ENCODE measurements at regions not wholly inside any gene's neighbourhood (a gene's known extent, or its start where the extent isn't known, plus 50 kb on each side); places are given as distances from the start of the nearest gene placed in this dataset.

GRCh38 chr18:40133253-40133652 lies 1821.8 kb upstream of the PIK3C3 start:
- ChIA-PET POLR2A (ENCODE audit: partially characterized antibody) (no interaction called here), CTCF (ENCODE audit: partially characterized antibody) (no interaction called here)
- Histone ChIP-seq H4K20me1 (replicated peaks in 1 of 2; ENCODE audit: control insufficient read depth in 1 of 2, insufficient read depth in 2 of 2, low read length in 2 of 2) (no peaks in the 10 kb centered on the region), H3K79me2 (ENCODE audit: control insufficient read depth in 1 of 2, insufficient read depth in 2 of 2, low read length in 2 of 2) (no peaks in the 10 kb centered on the region), H2BK120ac (replicated peaks; ENCODE audit: low read depth, low read length) (no peak overlapping the region), H3K18ac (ENCODE audit: extremely low read depth, low read length) (no peak overlapping the region), H4K8ac (ENCODE audit: extremely low read depth, insufficient read depth, low read length) (no peak overlapping the region), H3K4me3 (ENCODE audit: extremely low read depth in 1 of 4, insufficient read depth in 2 of 4, low read depth in 3 of 4, low read length in 4 of 4) (no peak overlapping the region), H3K23me2 (ENCODE audit: low read depth, low read length) (no peaks in the 10 kb centered on the region), H2BK20ac (ENCODE audit: low read length) (no peak overlapping the region), H3K9me3 (ENCODE audit: insufficient read depth in 2 of 2, low read depth in 1 of 2, low read length in 1 of 2) (peaks cover 11 to 24% of the 10 kb centered on the region in 2 experiments), H2AFZ (ENCODE audit: low read length) (no peak overlapping the region), H2BK12ac (ENCODE audit: low read depth, low read length) (no peak overlapping the region), H2AK5ac (ENCODE audit: low read depth, low read length) (no peak overlapping the region), H3K4me2 (ENCODE audit: insufficient read depth in 1 of 2, low read depth in 2 of 2, low read length in 2 of 2) (no peak overlapping the region), H4K91ac (replicated peaks; ENCODE audit: insufficient read length, low read length) (no peak overlapping the region), H2BK5ac (ENCODE audit: low read depth, low read length) (no peak overlapping the region), H3K27me3 (replicated peaks in 1 of 4; ENCODE audit: control insufficient read depth in 3 of 4, extremely low read depth in 1 of 4, insufficient read depth in 3 of 4, low read length in 3 of 4) (no peaks in the 10 kb centered on the region), H3K14ac (ENCODE audit: insufficient read length) (no peak overlapping the region), H3K56ac (replicated peaks; ENCODE audit: insufficient read length, low read depth, low read length) (no peak overlapping the region), H2BK15ac (ENCODE audit: low read length) (no peak overlapping the region), H3K23ac (ENCODE audit: insufficient read length) (no peak overlapping the region), H3K4ac (replicated peaks; ENCODE audit: insufficient read length, low read depth, low read length) (no peak overlapping the region), H3K36me3 (ENCODE audit: control insufficient read depth in 2 of 4, insufficient read depth in 4 of 4, low read length in 3 of 4) (no peaks in the 10 kb centered on the region), H3K27ac (ENCODE audit: low read depth, low read length) (no peak overlapping the region), H4K5ac (ENCODE audit: insufficient read length, low read depth, low read length) (no peak overlapping the region), H3K4me1 (replicated peaks in 1 of 4; ENCODE audit: control insufficient read depth in 3 of 4, insufficient read depth in 4 of 4, low read length in 3 of 4) (no peaks in the 10 kb centered on the region), H3K79me1 (ENCODE audit: low read depth, low read length) (no peaks in the 10 kb centered on the region), H3K9ac (replicated peaks in 1 of 4; ENCODE audit: extremely low read depth in 1 of 4, low read depth in 3 of 4, low read length in 3 of 4) (no peak overlapping the region)
- WGBS, 2 experiments (ENCODE audit: extremely low coverage in 1 of 2, insufficient coverage in 1 of 2, insufficient read length in 1 of 2, insufficient replicate concordance in 2 of 2, low coverage in 1 of 2, low lambda C conversion rate in 2 of 2, missing lambda C conversion rate in 1 of 2), result 93% methylated on average over 2 of the region's 2 CpGs; no CpG with 5 or more reads in 1 of the 2 experiments
- DNase-seq (ENCODE audit: low read depth in 1 of 2, low spot score in 2 of 2) (no peak), FAIRE-seq (no peak)
- TF ChIP-seq, protein P1, sequence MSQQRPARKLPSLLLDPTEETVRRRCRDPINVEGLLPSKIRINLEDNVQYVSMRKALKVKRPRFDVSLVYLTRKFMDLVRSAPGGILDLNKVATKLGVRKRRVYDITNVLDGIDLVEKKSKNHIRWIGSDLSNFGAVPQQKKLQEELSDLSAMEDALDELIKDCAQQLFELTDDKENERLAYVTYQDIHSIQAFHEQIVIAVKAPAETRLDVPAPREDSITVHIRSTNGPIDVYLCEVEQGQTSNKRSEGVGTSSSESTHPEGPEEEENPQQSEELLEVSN (IDR thresholded peaks at IDR 0.05), result no peak
- TF ChIP-seq CTBP2 (IDR thresholded peaks at IDR 0.05; ENCODE audit: borderline replicate concordance, insufficient read depth, insufficient read length, low read length), result no peak
- no peak for TF ChIP-seq TEAD4 (IDR thresholded peaks at IDR 0.05; ENCODE audit: low read depth, low read length)
- TF ChIP-seq ATF3 (IDR thresholded peaks at IDR 0.05; ENCODE audit: insufficient read depth, low read depth, low read length), result no peak
- no peak for TF ChIP-seq TAF7 (optimal IDR thresholded peaks at IDR 0.05; ENCODE audit: borderline replicate concordance, low read depth, low read length)
- TF ChIP-seq RFX5 (IDR thresholded peaks at IDR 0.05; ENCODE audit: borderline replicate concordance, low read depth, low read length), result no peak
- no peak for TF ChIP-seq BACH1 (IDR thresholded peaks at IDR 0.05; ENCODE audit: low read length)
- TF ChIP-seq SUZ12 (IDR thresholded peaks at IDR 0.05; ENCODE audit: low read length), result no peak
- TF ChIP-seq KDM5A (IDR thresholded peaks at IDR 0.05; ENCODE audit: low read length), result no peak
- TF ChIP-seq HDAC2 (IDR thresholded peaks at IDR 0.05; ENCODE audit: borderline replicate concordance in 1 of 2, low read depth in 2 of 2, low read length in 2 of 2), result no peak
- TF ChIP-seq, protein P2, sequence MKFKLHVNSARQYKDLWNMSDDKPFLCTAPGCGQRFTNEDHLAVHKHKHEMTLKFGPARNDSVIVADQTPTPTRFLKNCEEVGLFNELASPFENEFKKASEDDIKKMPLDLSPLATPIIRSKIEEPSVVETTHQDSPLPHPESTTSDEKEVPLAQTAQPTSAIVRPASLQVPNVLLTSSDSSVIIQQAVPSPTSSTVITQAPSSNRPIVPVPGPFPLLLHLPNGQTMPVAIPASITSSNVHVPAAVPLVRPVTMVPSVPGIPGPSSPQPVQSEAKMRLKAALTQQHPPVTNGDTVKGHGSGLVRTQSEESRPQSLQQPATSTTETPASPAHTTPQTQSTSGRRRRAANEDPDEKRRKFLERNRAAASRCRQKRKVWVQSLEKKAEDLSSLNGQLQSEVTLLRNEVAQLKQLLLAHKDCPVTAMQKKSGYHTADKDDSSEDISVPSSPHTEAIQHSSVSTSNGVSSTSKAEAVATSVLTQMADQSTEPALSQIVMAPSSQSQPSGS (IDR thresholded peaks at IDR 0.05; ENCODE audit: low read length), result no peak

All from H1 (cell line).